Superior temporal gyrus (tissue), 1 donor: ENCODE measurements at regions not wholly inside any gene's neighbourhood (a gene's known extent, or its start where the extent isn't known, plus 50 kb on each side); places are given as distances from the start of the nearest gene placed in this dataset.
"Not testable (repeated sequence)": the region's sequence is repeated elsewhere in the genome, so short reads cannot be mapped to it uniquely, and the experiment has no call there.

Experiments
- DNase-seq: peaks from one replicate; pipeline ENCODE4 v3.0.0-alpha.2; 2016; ENCODE audit errors: extremely low spot score

- no peak for DNase-seq
These were observed 236.8 kb upstream of the ATP5MC3 start for GRCh38 chr2:175418224-175418835.

- peak; percentile 23 for DNase-seq
These were observed 233.5 kb upstream of the ATP5MC3 start for GRCh38 chr2:175414882-175415487.

GRCh38 chr2:175414191-175414881, 232.8 kb upstream of the ATP5MC3 start:
- no peak for DNase-seq

- not testable (repeated sequence) for DNase-seq
These were observed 229.4 kb upstream of the ATP5MC3 start for GRCh38 chr2:175410941-175411340.

- DNase-seq: no peak
These were observed 223.3 kb upstream of the ATP5MC3 start for GRCh38 chr2:175404839-175405238.

- DNase-seq: no peak
These were observed 222.2 kb upstream of the ATP5MC3 start for GRCh38 chr2:175403599-175404221.

GRCh38 chr2:175402571-175402970, 221.1 kb upstream of the ATP5MC3 start:
- DNase-seq: no peak

GRCh38 chr2:175401956-175402469, 220.5 kb upstream of the ATP5MC3 start:
- no peak for DNase-seq

GRCh38 chr2:175400975-175401374, 219.5 kb upstream of the ATP5MC3 start:
- no peak for DNase-seq

- DNase-seq: no peak
These were observed 217.8 kb upstream of the ATP5MC3 start for GRCh38 chr2:175399326-175399725.

GRCh38 chr2:175398848-175399247, 217.3 kb upstream of the ATP5MC3 start:
- DNase-seq: no peak

GRCh38 chr2:175396696-175397095, 215.2 kb upstream of the ATP5MC3 start:
- no peak for DNase-seq

- no peak for DNase-seq
These were observed 212.3 kb upstream of the ATP5MC3 start for GRCh38 chr2:175393851-175394250.

- no peak for DNase-seq
These were observed 201.8 kb upstream of the ATP5MC3 start for GRCh38 chr2:175383286-175383685.

GRCh38 chr2:175373729-175374128, 192.2 kb upstream of the ATP5MC3 start:
- DNase-seq: no peak

GRCh38 chr2:175372704-175373701, 191.5 kb upstream of the ATP5MC3 start:
- no peak for DNase-seq

- DNase-seq: no peak
These were observed 189.9 kb upstream of the ATP5MC3 start for GRCh38 chr2:175371378-175371777.

- DNase-seq: peak; percentile 66
These were observed 185.3 kb upstream of the ATP5MC3 start for GRCh38 chr2:175366815-175367214.

- no peak for DNase-seq
These were observed 182.2 kb upstream of the ATP5MC3 start for GRCh38 chr2:175363699-175364098.

- no peak for DNase-seq
These were observed 180.8 kb upstream of the ATP5MC3 start for GRCh38 chr2:175362331-175362730.

- no peak for DNase-seq
These were observed 178.2 kb upstream of the ATP5MC3 start for GRCh38 chr2:175359710-175360109.
